ENCODE measurements at regions not wholly inside any gene's neighbourhood (a gene's known extent, or its start where the extent isn't known, plus 50 kb on each side); places are given as distances from the start of the nearest gene placed in this dataset.

GRCh38 chr1:30378991-30379581 lies 344.3 kb downstream of the MATN1 start:
- TF ChIP-seq POLR2A (IDR thresholded peaks at IDR 0.05; ENCODE audit: low read depth, low read length) (no peak), TAF1 (IDR thresholded peaks at IDR 0.05; ENCODE audit: borderline replicate concordance, low read depth, low read length) (no peak)
